Duodenal mucosa (tissue), 2 donors: ENCODE measurements at regions not wholly inside any gene's neighbourhood (a gene's known extent, or its start where the extent isn't known, plus 50 kb on each side); places are given as distances from the start of the nearest gene placed in this dataset.

ENCODE experiments used
- H3K27ac ChIP-seq: one replicate; pipeline ENCODE4 v1.7.0; 2013; ENCODE audit warnings: low read depth, low read length
- H3K27me3 ChIP-seq, 2 donors: one replicate each; pipeline ENCODE4 v1.7.0; 2013; ENCODE audit warnings: low read length in 2 of 2, control low read depth in 1 of 2; ENCODE audit not compliant: insufficient read depth in 2 of 2, control insufficient read depth in 1 of 2
- H3K36me3 ChIP-seq, 2 donors: one replicate each; pipeline ENCODE4 v1.7.0; 2013; ENCODE audit warnings: low read length in 2 of 2, control low read depth in 1 of 2; ENCODE audit not compliant: insufficient read depth in 2 of 2, control insufficient read depth in 1 of 2
- H3K4me1 ChIP-seq, 2 donors: one replicate each; pipeline ENCODE4 v1.7.0; 2013; ENCODE audit warnings: low read length in 2 of 2, control low read depth in 1 of 2; ENCODE audit not compliant: insufficient read depth in 2 of 2, control insufficient read depth in 1 of 2
- H3K4me3 ChIP-seq, 2 donors: one replicate each; pipeline ENCODE4 v1.7.0; 2013; ENCODE audit warnings: low read length in 2 of 2, low read depth in 1 of 2
- H3K9ac ChIP-seq, 2 donors: one replicate each; pipeline ENCODE4 v1.7.0; 2013; ENCODE audit warnings: low read length in 2 of 2, low read depth in 1 of 2
- H3K9me3 ChIP-seq, 2 donors: one replicate each; pipeline ENCODE4 v1.7.0; 2013; ENCODE audit warnings: low read length in 2 of 2, control low read depth in 1 of 2; ENCODE audit not compliant: control insufficient read depth in 1 of 2

- no peak overlapping the region for H3K4me3 ChIP-seq
- H3K27ac ChIP-seq = no peak overlapping the region
- no peaks in the 10 kb centered on the region for H3K36me3 ChIP-seq
- no peaks in the 10 kb centered on the region for H3K4me1 ChIP-seq
- H3K9ac ChIP-seq = no peak overlapping the region
- H3K27me3 ChIP-seq = no peaks in the 10 kb centered on the region
- no peaks in the 10 kb centered on the region for H3K9me3 ChIP-seq
Measured at GRCh38 chr4:137293281-137293680, 239.0 kb downstream of the PCDH18 start.

- H3K27ac ChIP-seq = no peak overlapping the region
- no peak overlapping the region for H3K9ac ChIP-seq
- no peaks in the 10 kb centered on the region for H3K9me3 ChIP-seq
- no peaks in the 10 kb centered on the region for H3K4me1 ChIP-seq
- H3K36me3 ChIP-seq = no peaks in the 10 kb centered on the region
- H3K4me3 ChIP-seq = no peak overlapping the region
- no peaks in the 10 kb centered on the region for H3K27me3 ChIP-seq
Measured at GRCh38 chr4:137283737-137284136, 248.6 kb downstream of the PCDH18 start.

GRCh38 chr4:137278431-137278830, 253.9 kb downstream of the PCDH18 start:
- no peak overlapping the region for H3K27ac ChIP-seq
- H3K36me3 ChIP-seq = no peaks in the 10 kb centered on the region
- no peak overlapping the region for H3K9ac ChIP-seq
- no peak overlapping the region for H3K4me3 ChIP-seq
- no peaks in the 10 kb centered on the region for H3K9me3 ChIP-seq
- no peaks in the 10 kb centered on the region for H3K4me1 ChIP-seq
- no peaks in the 10 kb centered on the region for H3K27me3 ChIP-seq

- Histone ChIP-seq H3K9me3 (peaks cover 0 to 5% of the 10 kb centered on the region in 2 donors), H3K4me3 (no peak overlapping the region), H3K4me1 (no peaks in the 10 kb centered on the region), H3K36me3 (no peaks in the 10 kb centered on the region), H3K9ac (no peak overlapping the region), H3K27me3 (no peaks in the 10 kb centered on the region), H3K27ac (no peak overlapping the region)
Measured at GRCh38 chr4:137274404-137274803, 257.9 kb downstream of the PCDH18 start.

- peaks cover 0 to 5% of the 10 kb centered on the region in 2 donors for H3K9me3 ChIP-seq
Measured at GRCh38 chr4:137267024-137267423, 265.3 kb downstream of the PCDH18 start.

GRCh38 chr4:137266511-137266910, 265.8 kb downstream of the PCDH18 start:
- Histone ChIP-seq H3K36me3 (no peaks in the 10 kb centered on the region), H3K4me3 (no peak overlapping the region), H3K27me3 (no peaks in the 10 kb centered on the region), H3K9ac (no peak overlapping the region), H3K4me1 (no peaks in the 10 kb centered on the region), H3K9me3 (peaks cover 0 to 5% of the 10 kb centered on the region in 2 donors), H3K27ac (no peak overlapping the region)

More at GRCh38 chr4:137267024-137267423, 265.3 kb downstream of the PCDH18 start:
- Histone ChIP-seq H3K27me3 (no peaks in the 10 kb centered on the region), H3K4me1 (no peaks in the 10 kb centered on the region), H3K27ac (no peak overlapping the region), H3K4me3 (no peak overlapping the region), H3K9ac (no peak overlapping the region), H3K36me3 (no peaks in the 10 kb centered on the region)

- no peaks in the 10 kb centered on the region for H3K27me3 ChIP-seq
- no peak overlapping the region for H3K27ac ChIP-seq
- H3K4me1 ChIP-seq = no peaks in the 10 kb centered on the region
- no peaks in the 10 kb centered on the region for H3K9me3 ChIP-seq
- no peak overlapping the region for H3K4me3 ChIP-seq
- no peak overlapping the region for H3K9ac ChIP-seq
- H3K36me3 ChIP-seq = no peaks in the 10 kb centered on the region
Measured at GRCh38 chr4:137263206-137263605, 269.1 kb downstream of the PCDH18 start.

GRCh38 chr4:137253949-137254348, 278.3 kb downstream of the PCDH18 start:
- no peaks in the 10 kb centered on the region for H3K4me1 ChIP-seq
- H3K27me3 ChIP-seq = no peaks in the 10 kb centered on the region
- H3K9me3 ChIP-seq = no peaks in the 10 kb centered on the region
- H3K4me3 ChIP-seq = no peak overlapping the region
- H3K27ac ChIP-seq = no peak overlapping the region
- H3K36me3 ChIP-seq = no peaks in the 10 kb centered on the region
- H3K9ac ChIP-seq = no peak overlapping the region

GRCh38 chr4:137249112-137249511, 283.2 kb downstream of the PCDH18 start:
- H3K9ac ChIP-seq = no peak overlapping the region
- no peak overlapping the region for H3K27ac ChIP-seq
- no peak overlapping the region for H3K4me3 ChIP-seq
- H3K4me1 ChIP-seq = no peaks in the 10 kb centered on the region
- H3K36me3 ChIP-seq = no peaks in the 10 kb centered on the region
- no peaks in the 10 kb centered on the region for H3K27me3 ChIP-seq
- H3K9me3 ChIP-seq = no peaks in the 10 kb centered on the region

GRCh38 chr4:137238456-137239162, 293.7 kb downstream of the PCDH18 start:
- no peaks in the 10 kb centered on the region for H3K4me1 ChIP-seq
- H3K36me3 ChIP-seq = no peaks in the 10 kb centered on the region
- no peak overlapping the region for H3K4me3 ChIP-seq
- H3K9ac ChIP-seq = no peak overlapping the region
- H3K27me3 ChIP-seq = no peaks in the 10 kb centered on the region
- H3K9me3 ChIP-seq = no peaks in the 10 kb centered on the region
- H3K27ac ChIP-seq = no peak overlapping the region
